HCT116 (cell line): ENCODE measurements at regions not wholly inside any gene's neighbourhood (a gene's known extent, or its start where the extent isn't known, plus 50 kb on each side); places are given as distances from the start of the nearest gene placed in this dataset.

Experiments used
- ATAC-seq: fragments of 200-7000 bp; cut with Tn5 transposase; 2 replicates; pipeline ENCODE4 v1.9.1; 2020; ENCODE audit warnings: mild to moderate bottlenecking, moderate library complexity
- BruUV-seq: library from RNA; stranded (reverse); fragments of 400-500 nt; replicated peaks from 2 replicates; lab custom pipeline; 2021; lab: Mats Ljungman, UMichigan
- CTCF ChIA-PET: fragments of 300-600 bp; sonication (Branson Sonifier 250); formaldehyde crosslinking; loops from one replicate; lab custom pipeline; 2021; ENCODE audit warnings: antibody characterized with exemption; lab: Charles Lee
- POLR2A ChIA-PET: fragments of 300-600, 350-600 bp; sonication (Branson Sonifier 250); formaldehyde crosslinking; loops from one replicate; lab custom pipeline; 2021; ENCODE audit warnings: antibody characterized with exemption; lab: Charles Lee
- RAD21 ChIA-PET, 2 experiments: fragments of 300-600 bp; sonication (Branson Sonifier 250); formaldehyde crosslinking; loops; one replicate each; lab custom pipeline; 2023; ENCODE audit warnings: low total read pairs in 2 of 2; ENCODE audit not compliant: uncharacterized antibody in 2 of 2, unreplicated experiment in 2 of 2, low non-redundant PET in 1 of 2; lab: Charles Lee
- DNase-seq: peaks from one replicate; pipeline ENCODE4 v3.0.0-alpha.2; 2010; ENCODE audit warnings: low read depth, low spot score
- H2AFZ ChIP-seq: fragments of 200-600 bp; shearing (Covaris generic), sonication (generic); 2 replicates; pipeline ENCODE4 v1.6.1; 2017; ENCODE audit warnings: low read depth, mixed run types, mixed read lengths, antibody characterized with exemption, low read length; ENCODE audit not compliant: poor library complexity, severe bottlenecking
- H3K27ac ChIP-seq: 2 replicates; pipeline ENCODE4 v1.5.1; 2012; ENCODE audit warnings: low read depth, low read length
- H3K27me3 ChIP-seq: fragments of 200-600 bp; sonication (generic); 2 replicates; pipeline ENCODE4 v1.6.1; 2016; ENCODE audit warnings: mixed run types, low read length, mixed read lengths; ENCODE audit not compliant: insufficient read depth
- H3K36me3 ChIP-seq, 2 experiments: fragments of 200-500 bp in 1 of 2; fragments of 200-600 bp in 1 of 2; sonication (Bioruptor generic) in 1 of 2; sonication (generic) in 1 of 2; 2 replicates each; pipeline versions ENCODE4 v1.5.1 to v1.6.1; 2014 to 2016; ENCODE audit warnings: low read length in 2 of 2, inconsistent platforms in 1 of 2, mixed read lengths in 1 of 2, mixed run types in 1 of 2; ENCODE audit not compliant: insufficient read depth in 2 of 2, control insufficient read depth in 1 of 2
- H3K4me1 ChIP-seq, 2 experiments: fragments of 200-600 bp in 1 of 2; sonication (generic) in 1 of 2; 2 replicates each; pipeline versions ENCODE4 v1.5.1 to v1.6.1; 2012 to 2017; ENCODE audit warnings: low read length in 2 of 2, inconsistent platforms in 1 of 2, mild to moderate bottlenecking in 1 of 2, mixed read lengths in 1 of 2, mixed run types in 1 of 2, moderate library complexity in 1 of 2; ENCODE audit not compliant: insufficient read depth in 2 of 2, control insufficient read depth in 1 of 2
- H3K4me2 ChIP-seq: fragments of 200-600 bp; sonication (generic); 2 replicates; pipeline ENCODE4 v1.6.1; 2017; ENCODE audit warnings: mixed run types, low read length, mixed read lengths
- H3K4me3 ChIP-seq, 2 experiments: fragments of 200-600 bp in 1 of 2; sonication (generic) in 1 of 2; replicated peaks in 1 of 2; 2 replicates each; pipeline ENCODE4 v1.5.1; 2011 to 2016; ENCODE audit warnings: low read length in 2 of 2, control low read depth in 1 of 2, low read depth in 1 of 2, mild to moderate bottlenecking in 1 of 2, mixed read lengths in 1 of 2, mixed run types in 1 of 2
- H3K79me2 ChIP-seq: fragments of 200-600 bp; sonication (generic); 2 replicates; pipeline ENCODE4 v1.6.1; 2017; ENCODE audit warnings: mild to moderate bottlenecking, mixed run types, low read length, moderate library complexity, mixed read lengths; ENCODE audit not compliant: insufficient read depth
- H3K9ac ChIP-seq: fragments of 200-600 bp; sonication (generic); 2 replicates; pipeline ENCODE4 v1.6.1; 2016; ENCODE audit warnings: low read length, mixed read lengths
- H3K9me2 ChIP-seq: fragments of 200-600 bp; sonication (generic), shearing (Covaris generic); 2 replicates; pipeline ENCODE4 v1.6.1; 2017; ENCODE audit warnings: mixed run types, mild to moderate bottlenecking, moderate library complexity; ENCODE audit not compliant: insufficient read depth
- H3K9me3 ChIP-seq, 2 experiments: fragments of 200-500 bp in 1 of 2; fragments of 200-600 bp in 1 of 2; sonication (Bioruptor generic) in 1 of 2; sonication (generic) in 1 of 2; 2 replicates each; pipeline ENCODE4 v1.6.1; 2014 to 2017; ENCODE audit warnings: low read length in 2 of 2, mixed read lengths in 2 of 2, inconsistent platforms in 1 of 2, low read depth in 1 of 2, mild to moderate bottlenecking in 1 of 2, mixed run types in 1 of 2, moderate library complexity in 1 of 2; ENCODE audit not compliant: control insufficient read depth in 1 of 2, insufficient read depth in 1 of 2
- H4K20me1 ChIP-seq: fragments of 200-600 bp; sonication (generic), shearing (Covaris generic); 2 replicates; pipeline ENCODE4 v1.6.1; 2017; ENCODE audit warnings: mixed run types, mild to moderate bottlenecking, moderate library complexity; ENCODE audit not compliant: insufficient read depth
- ATF3 ChIP-seq: IDR thresholded peaks from 2 replicates; pipeline ENCODE4 v1.6.1; 2012
- CBX3 ChIP-seq: IDR thresholded peaks from 2 replicates; pipeline ENCODE4 v1.6.1; 2012; ENCODE audit warnings: low read depth
- EGR1 ChIP-seq: IDR thresholded peaks from 2 replicates; pipeline ENCODE4 v1.6.1; 2012; ENCODE audit warnings: low read depth
- ELF1 ChIP-seq: IDR thresholded peaks from 2 replicates; pipeline ENCODE4 v1.6.1; 2012; ENCODE audit warnings: low read depth, borderline replicate concordance
- EZH2 ChIP-seq: fragments of 200-600 bp; sonication (generic); IDR thresholded peaks from 2 replicates; pipeline ENCODE4 v1.6.1; 2017; ENCODE audit warnings: antibody characterized with exemption, mixed run types
- EZH2phosphoT487 ChIP-seq: fragments of 200-600 bp; IDR thresholded peaks from 2 replicates; pipeline ENCODE4 v1.6.1; 2018; ENCODE audit warnings: antibody characterized with exemption, borderline replicate concordance
- FOSL1 ChIP-seq: IDR thresholded peaks from 2 replicates; pipeline ENCODE4 v1.6.1; 2012; ENCODE audit warnings: low read depth
- JUND ChIP-seq: IDR thresholded peaks from 2 replicates; pipeline ENCODE4 v1.6.1; 2012
- POLR2AphosphoS5 ChIP-seq: IDR thresholded peaks from 2 replicates; pipeline ENCODE4 v1.6.1; 2011; ENCODE audit warnings: mild to moderate bottlenecking, low read depth, low read length, moderate library complexity
- RAD21 ChIP-seq: IDR thresholded peaks from 2 replicates; pipeline ENCODE4 v1.6.1; 2012; ENCODE audit warnings: low read depth, mild to moderate bottlenecking
- SP1 ChIP-seq: IDR thresholded peaks from 2 replicates; pipeline ENCODE4 v1.6.1; 2012; ENCODE audit warnings: low read depth
- SRF ChIP-seq: IDR thresholded peaks from 2 replicates; pipeline ENCODE4 v1.6.1; 2012; ENCODE audit warnings: low read depth
- TCF7L2 ChIP-seq: IDR thresholded peaks from 2 replicates; pipeline ENCODE4 v1.7.0; 2011; ENCODE audit warnings: borderline replicate concordance, inconsistent platforms; ENCODE audit not compliant: insufficient read depth, insufficient read length; ENCODE audit errors: extremely low read depth
- YY1 ChIP-seq: IDR thresholded peaks from 2 replicates; pipeline ENCODE4 v1.6.1; 2011; ENCODE audit warnings: low read length, low read depth, moderate library complexity, mild to moderate bottlenecking; ENCODE audit not compliant: insufficient replicate concordance; ENCODE audit errors: extremely low read depth
- ZNF274 ChIP-seq: fragments of 200-500 bp; sonication (Bioruptor generic); IDR thresholded peaks from 2 replicates; pipeline ENCODE4 v1.6.1; 2014; ENCODE audit warnings: mild to moderate bottlenecking, low read depth, low read length, inconsistent platforms
- intact Hi-C: fragments of 100-400 bp; cut with micrococcal nuclease; formaldehyde crosslinking; loops from 2 replicates; pipeline ENCODE4 v1.10.0; 2022
- TF ChIP-seq, protein P1 (sequence below): IDR thresholded peaks from 2 replicates; pipeline ENCODE4 v1.6.1; 2011; ENCODE audit warnings: mild to moderate bottlenecking, low read length, moderate library complexity; ENCODE audit not compliant: insufficient replicate concordance; ENCODE audit errors: extremely low read depth
- TF ChIP-seq, protein P2 (sequence below): IDR thresholded peaks from 2 replicates; pipeline ENCODE4 v1.6.1; 2012; ENCODE audit warnings: low read depth

GRCh38 chr6:105539911-105540310 lies 137.0 kb upstream of the PREP start (continued):
- TF ChIP-seq, protein P1, sequence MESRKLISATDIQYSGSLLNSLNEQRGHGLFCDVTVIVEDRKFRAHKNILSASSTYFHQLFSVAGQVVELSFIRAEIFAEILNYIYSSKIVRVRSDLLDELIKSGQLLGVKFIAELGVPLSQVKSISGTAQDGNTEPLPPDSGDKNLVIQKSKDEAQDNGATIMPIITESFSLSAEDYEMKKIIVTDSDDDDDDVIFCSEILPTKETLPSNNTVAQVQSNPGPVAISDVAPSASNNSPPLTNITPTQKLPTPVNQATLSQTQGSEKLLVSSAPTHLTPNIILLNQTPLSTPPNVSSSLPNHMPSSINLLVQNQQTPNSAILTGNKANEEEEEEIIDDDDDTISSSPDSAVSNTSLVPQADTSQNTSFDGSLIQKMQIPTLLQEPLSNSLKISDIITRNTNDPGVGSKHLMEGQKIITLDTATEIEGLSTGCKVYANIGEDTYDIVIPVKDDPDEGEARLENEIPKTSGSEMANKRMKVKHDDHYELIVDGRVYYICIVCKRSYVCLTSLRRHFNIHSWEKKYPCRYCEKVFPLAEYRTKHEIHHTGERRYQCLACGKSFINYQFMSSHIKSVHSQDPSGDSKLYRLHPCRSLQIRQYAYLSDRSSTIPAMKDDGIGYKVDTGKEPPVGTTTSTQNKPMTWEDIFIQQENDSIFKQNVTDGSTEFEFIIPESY = no peak
- TF ChIP-seq POLR2AphosphoS5 (no peak), JUND (no peak), EZH2 (no peak)

DNA sequence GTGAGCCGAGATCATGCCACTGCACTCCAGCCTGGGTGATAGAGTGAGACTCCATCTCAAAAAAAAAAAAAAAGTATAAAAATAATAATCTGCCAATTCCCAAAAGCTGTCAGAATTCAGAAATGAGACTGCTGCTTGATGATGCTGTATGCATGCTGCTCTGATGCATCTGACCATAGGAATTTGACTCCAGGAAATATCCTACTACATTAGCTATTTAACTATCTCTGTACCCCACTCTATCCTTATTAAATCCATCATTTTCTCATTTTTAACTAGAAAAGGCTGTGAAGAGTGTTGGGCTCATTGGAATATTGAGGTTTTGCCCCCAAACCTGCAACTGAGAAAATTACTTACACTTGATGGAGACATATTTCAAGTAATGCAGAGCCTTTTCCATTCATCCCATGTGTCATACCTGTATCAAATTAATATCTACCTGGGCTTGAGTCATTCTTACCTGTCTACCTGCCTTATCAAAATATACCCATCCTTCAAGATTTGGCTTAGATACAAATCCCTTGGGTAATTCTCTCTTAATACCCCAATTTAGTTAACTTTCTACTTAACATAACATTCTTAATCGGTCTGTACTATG lies 135.2 kb upstream of the PREP start:
- H4K20me1 ChIP-seq = no peaks in the 10 kb centered on the region
- no peak overlapping the region for H2AFZ ChIP-seq
- no peak for TF ChIP-seq SRF
- TF ChIP-seq ZNF274 = no peak
- no peak for TF ChIP-seq SP1
- TF ChIP-seq POLR2AphosphoS5 = no peak
- no peak for TF ChIP-seq RAD21
- no peak for TF ChIP-seq EZH2phosphoT487
- no peak for TF ChIP-seq FOSL1
- no peak for TF ChIP-seq ELF1
- TF ChIP-seq, protein P1 = no peak
- TF ChIP-seq CBX3 = no peak
- TF ChIP-seq YY1 = no peak
- no peak for TF ChIP-seq ATF3
- no peak for TF ChIP-seq EZH2
- no peak for TF ChIP-seq EGR1
- TF ChIP-seq TCF7L2 = no peak
- TF ChIP-seq, protein P2, sequence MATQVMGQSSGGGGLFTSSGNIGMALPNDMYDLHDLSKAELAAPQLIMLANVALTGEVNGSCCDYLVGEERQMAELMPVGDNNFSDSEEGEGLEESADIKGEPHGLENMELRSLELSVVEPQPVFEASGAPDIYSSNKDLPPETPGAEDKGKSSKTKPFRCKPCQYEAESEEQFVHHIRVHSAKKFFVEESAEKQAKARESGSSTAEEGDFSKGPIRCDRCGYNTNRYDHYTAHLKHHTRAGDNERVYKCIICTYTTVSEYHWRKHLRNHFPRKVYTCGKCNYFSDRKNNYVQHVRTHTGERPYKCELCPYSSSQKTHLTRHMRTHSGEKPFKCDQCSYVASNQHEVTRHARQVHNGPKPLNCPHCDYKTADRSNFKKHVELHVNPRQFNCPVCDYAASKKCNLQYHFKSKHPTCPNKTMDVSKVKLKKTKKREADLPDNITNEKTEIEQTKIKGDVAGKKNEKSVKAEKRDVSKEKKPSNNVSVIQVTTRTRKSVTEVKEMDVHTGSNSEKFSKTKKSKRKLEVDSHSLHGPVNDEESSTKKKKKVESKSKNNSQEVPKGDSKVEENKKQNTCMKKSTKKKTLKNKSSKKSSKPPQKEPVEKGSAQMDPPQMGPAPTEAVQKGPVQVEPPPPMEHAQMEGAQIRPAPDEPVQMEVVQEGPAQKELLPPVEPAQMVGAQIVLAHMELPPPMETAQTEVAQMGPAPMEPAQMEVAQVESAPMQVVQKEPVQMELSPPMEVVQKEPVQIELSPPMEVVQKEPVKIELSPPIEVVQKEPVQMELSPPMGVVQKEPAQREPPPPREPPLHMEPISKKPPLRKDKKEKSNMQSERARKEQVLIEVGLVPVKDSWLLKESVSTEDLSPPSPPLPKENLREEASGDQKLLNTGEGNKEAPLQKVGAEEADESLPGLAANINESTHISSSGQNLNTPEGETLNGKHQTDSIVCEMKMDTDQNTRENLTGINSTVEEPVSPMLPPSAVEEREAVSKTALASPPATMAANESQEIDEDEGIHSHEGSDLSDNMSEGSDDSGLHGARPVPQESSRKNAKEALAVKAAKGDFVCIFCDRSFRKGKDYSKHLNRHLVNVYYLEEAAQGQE = no peak
- no peaks in the 10 kb centered on the region for H3K27me3 ChIP-seq
- BruUV-seq = no TSS peak
- RAD21 ChIA-PET = no interaction called here
- no peak overlapping the region for H3K4me2 ChIP-seq
- H3K9me3 ChIP-seq = no peaks in the 10 kb centered on the region
- H3K79me2 ChIP-seq = no peaks in the 10 kb centered on the region
- no peak overlapping the region for H3K4me3 ChIP-seq
- POLR2A ChIA-PET = no interaction called here
- no peaks in the 10 kb centered on the region for H3K4me1 ChIP-seq
- CTCF ChIA-PET = no interaction called here
- DNase-seq (no peak), ATAC-seq (no peak)
- no peak overlapping the region for H3K27ac ChIP-seq
- no peaks in the 10 kb centered on the region for H3K36me3 ChIP-seq
- no peak overlapping the region for H3K9ac ChIP-seq
- no peaks in the 10 kb centered on the region for H3K9me2 ChIP-seq
- intact Hi-C loops = no loop called here
